HL-60 (cell line): ENCODE measurements at regions not wholly inside any gene's neighbourhood (a gene's known extent, or its start where the extent isn't known, plus 50 kb on each side); places are given as distances from the start of the nearest gene placed in this dataset.

Experiments
- DNase-seq, 2 experiments: peaks; one replicate each; pipeline ENCODE4 v3.0.0-alpha.2; 2010 to 2020; ENCODE audit warnings: low read depth in 1 of 2, low spot score in 1 of 2
- H3K27ac ChIP-seq: fragments of 250-450 bp; sonication (Bioruptor Pico); replicated peaks from 2 replicates; pipeline ENCODE4 v1.5.1; 2020; ENCODE audit warnings: mild to moderate bottlenecking, moderate library complexity
- H3K27me3 ChIP-seq: fragments of 250-450 bp; sonication (Bioruptor Pico); 2 replicates; pipeline ENCODE4 v1.5.1; 2021; ENCODE audit warnings: mild to moderate bottlenecking, moderate library complexity; ENCODE audit not compliant: insufficient read depth, poor library complexity, severe bottlenecking
- H3K4me3 ChIP-seq: replicated peaks from 2 replicates; pipeline ENCODE4 v1.5.1; 2011; ENCODE audit warnings: mild to moderate bottlenecking, control low read depth, low read length; ENCODE audit not compliant: insufficient read depth
- CTCF ChIP-seq: IDR thresholded peaks from one replicate; pipeline ENCODE4 v1.5.1; 2011; ENCODE audit warnings: low read length, control low read depth, inconsistent platforms; ENCODE audit not compliant: insufficient read depth
- GABPA ChIP-seq: IDR thresholded peaks from 2 replicates; pipeline ENCODE4 v1.6.1; 2012; ENCODE audit warnings: low read depth
- POLR2AphosphoS5 ChIP-seq: IDR thresholded peaks from 2 replicates; pipeline ENCODE4 v1.6.1; 2012; ENCODE audit warnings: low read depth
- REST ChIP-seq: IDR thresholded peaks from 2 replicates; pipeline ENCODE4 v1.6.1; 2012; ENCODE audit warnings: low read depth; ENCODE audit not compliant: insufficient replicate concordance
- SPI1 ChIP-seq: IDR thresholded peaks from 2 replicates; pipeline ENCODE4 v1.6.1; 2012; ENCODE audit warnings: low read depth, mild to moderate bottlenecking, borderline replicate concordance

- no peak for TF ChIP-seq REST
- TF ChIP-seq POLR2AphosphoS5: no peak
- no peak for TF ChIP-seq CTCF
- no peak for TF ChIP-seq GABPA
- no peak for TF ChIP-seq SPI1
- H3K4me3 ChIP-seq: no peak overlapping the region
- no peak for DNase-seq
- peaks cover 6% of the 10 kb centered on the region for H3K27me3 ChIP-seq
- H3K27ac ChIP-seq: no peak overlapping the region
Measured at GRCh38 chr2:75258620-75259019, 59.3 kb upstream of the TACR1 start.

- no peak overlapping the region for H3K4me3 ChIP-seq
- no peak for DNase-seq
- TF ChIP-seq REST (no peak), SPI1 (no peak), POLR2AphosphoS5 (no peak), GABPA (no peak), CTCF (no peak)
- no peak overlapping the region for H3K27ac ChIP-seq
- peaks cover 6% of the 10 kb centered on the region for H3K27me3 ChIP-seq
Measured at GRCh38 chr2:75256485-75256884, 57.2 kb upstream of the TACR1 start.

GRCh38 chr2:75253526-75253925 is 54.2 kb upstream of the TACR1 start:
- no peak for DNase-seq
- TF ChIP-seq POLR2AphosphoS5: no peak
- no peak for TF ChIP-seq SPI1
- TF ChIP-seq GABPA: no peak
- TF ChIP-seq REST: no peak
- TF ChIP-seq CTCF: no peak

More at GRCh38 chr2:75253526-75253925, 54.2 kb upstream of the TACR1 start:
- Histone ChIP-seq H3K27ac (no peak overlapping the region), H3K27me3 (peaks cover 6% of the 10 kb centered on the region), H3K4me3 (no peak overlapping the region)
